Endodermal cell (in vitro differentiated cells): ENCODE measurements at regions not wholly inside any gene's neighbourhood (a gene's known extent, or its start where the extent isn't known, plus 50 kb on each side); places are given as distances from the start of the nearest gene placed in this dataset.

Experiments used
- DNase-seq: peaks from one replicate; pipeline ENCODE4 v3.0.0-alpha.2; 2017
- H3K27ac ChIP-seq: 2 replicates; pipeline ENCODE4 v1.5.1; 2013; ENCODE audit warnings: mild to moderate bottlenecking, low read depth, low read length, moderate library complexity
- H3K27me3 ChIP-seq: 2 replicates; pipeline ENCODE4 v1.6.1; 2013; ENCODE audit warnings: mild to moderate bottlenecking, low read length, moderate library complexity; ENCODE audit not compliant: insufficient read depth, control insufficient read depth, poor library complexity, severe bottlenecking
- H3K36me3 ChIP-seq: 2 replicates; pipeline ENCODE4 v1.7.0; 2013; ENCODE audit warnings: mild to moderate bottlenecking, low read length, moderate library complexity; ENCODE audit not compliant: control insufficient read depth, insufficient read depth
- H3K4me1 ChIP-seq: one replicate; pipeline ENCODE4 v1.7.0; 2013; ENCODE audit warnings: low read length; ENCODE audit not compliant: control insufficient read depth, insufficient read depth
- H3K4me3 ChIP-seq: 2 replicates; pipeline ENCODE4 v1.5.1; 2013; ENCODE audit warnings: mild to moderate bottlenecking, low read length, moderate library complexity
- H3K9ac ChIP-seq: 2 replicates; pipeline ENCODE4 v1.6.1; 2013; ENCODE audit warnings: mild to moderate bottlenecking, low read length, moderate library complexity; ENCODE audit not compliant: poor library complexity, severe bottlenecking; ENCODE audit errors: extremely low read depth
- H3K9me3 ChIP-seq: 2 replicates; pipeline ENCODE4 v1.6.1; 2013; ENCODE audit warnings: mild to moderate bottlenecking, low read length, moderate library complexity; ENCODE audit not compliant: control insufficient read depth
- H3K27ac Mint-ChIP-seq: 2 replicates; pipeline ENCODE4 v1.8.0; 2020; ENCODE audit warnings: mixed read lengths
- H3K27me3 Mint-ChIP-seq: 2 replicates; pipeline ENCODE4 v1.8.0; 2021; ENCODE audit warnings: mild to moderate bottlenecking, mixed read lengths; ENCODE audit not compliant: insufficient read depth
- H3K36me3 Mint-ChIP-seq: 2 replicates; pipeline ENCODE4 v1.8.0; 2020; ENCODE audit warnings: low read depth, mixed read lengths
- H3K4me1 Mint-ChIP-seq: 2 replicates; pipeline ENCODE4 v1.8.0; 2020; ENCODE audit warnings: mixed read lengths
- H3K4me3 Mint-ChIP-seq: 2 replicates; pipeline ENCODE4 v1.8.0; 2020; ENCODE audit warnings: mild to moderate bottlenecking, moderate library complexity, mixed read lengths
- H3K9me3 Mint-ChIP-seq: 2 replicates; pipeline ENCODE4 v1.8.0; 2020; ENCODE audit warnings: mild to moderate bottlenecking, mixed read lengths
- CTCF ChIP-seq: fragments of 200-600 bp; sonication (generic); conservative IDR thresholded peaks from 2 replicates; pipeline ENCODE4 v1.5.0; 2021; ENCODE audit warnings: antibody characterized with exemption, mild to moderate bottlenecking
- WGBS, 2 experiments: methylation state at CpG; one replicate each; pipeline versions ENCODE4 v1.1.5 to v1.1.7; 2013; ENCODE audit warnings: missing lambda C conversion rate in 2 of 2, mixed read lengths in 1 of 2; ENCODE audit not compliant: insufficient coverage in 1 of 2, insufficient read length in 1 of 2; 5-methylcytosine and 5-hydroxymethylcytosine counted together

GRCh38 chr20:50247196-50248094 lies 56.8 kb downstream of the CEBPB start:
- WGBS, 2 experiments = 89 to 94% methylated on average over 3 to 9 of the region's 9 CpGs
- H3K4me1 Mint-ChIP-seq = no peaks in the 10 kb centered on the region

GRCh38 chr20:50248104-50248641 lies 57.5 kb downstream of the CEBPB start:
- Mint-ChIP-seq H3K36me3 (no peaks in the 10 kb centered on the region), H3K4me1 (peaks cover 2% of the 10 kb centered on the region), H3K27ac (no peak overlapping the region), H3K4me3 (no peak overlapping the region), H3K9me3 (no peaks in the 10 kb centered on the region), H3K27me3 (peaks cover 2% of the 10 kb centered on the region)
- Histone ChIP-seq H3K27me3 (no peaks in the 10 kb centered on the region), H3K36me3 (no peaks in the 10 kb centered on the region), H3K4me3 (no peak overlapping the region), H3K9ac (no peak overlapping the region), H3K4me1 (no peaks in the 10 kb centered on the region), H3K27ac (no peak overlapping the region), H3K9me3 (no peaks in the 10 kb centered on the region)
- no peak for DNase-seq
- TF ChIP-seq CTCF = no peak
- 88 to 93% methylated on average over 3 to 17 of the region's 17 CpGs for WGBS, 2 experiments

More at GRCh38 chr20:50247196-50248094, 56.8 kb downstream of the CEBPB start:
- H3K9me3 ChIP-seq = no peaks in the 10 kb centered on the region
- no peak overlapping the region for H3K4me3 Mint-ChIP-seq
- no peak for TF ChIP-seq CTCF
- no peaks in the 10 kb centered on the region for H3K27me3 ChIP-seq
- no peak overlapping the region for H3K27ac Mint-ChIP-seq
- no peak overlapping the region for H3K9ac ChIP-seq
- no peaks in the 10 kb centered on the region for H3K36me3 Mint-ChIP-seq
- no peak for DNase-seq
- H3K27ac ChIP-seq = no peak overlapping the region
- H3K4me1 ChIP-seq = no peaks in the 10 kb centered on the region
- no peaks in the 10 kb centered on the region for H3K36me3 ChIP-seq
- no peaks in the 10 kb centered on the region for H3K9me3 Mint-ChIP-seq
- no peak overlapping the region for H3K4me3 ChIP-seq
- peaks cover 2% of the 10 kb centered on the region for H3K27me3 Mint-ChIP-seq

- Mint-ChIP-seq H3K27ac (no peak overlapping the region), H3K36me3 (no peaks in the 10 kb centered on the region), H3K4me1 (peaks cover 3% of the 10 kb centered on the region), H3K27me3 (peaks cover 2% of the 10 kb centered on the region), H3K9me3 (no peaks in the 10 kb centered on the region), H3K4me3 (no peak overlapping the region)
- WGBS, 2 experiments = 87 to 88% methylated on average over 8 to 11 of the region's 11 CpGs
- Histone ChIP-seq H3K36me3 (no peaks in the 10 kb centered on the region), H3K9me3 (no peaks in the 10 kb centered on the region), H3K9ac (no peak overlapping the region), H3K27me3 (no peaks in the 10 kb centered on the region), H3K4me1 (no peaks in the 10 kb centered on the region), H3K4me3 (no peak overlapping the region), H3K27ac (no peak overlapping the region)
- no peak for TF ChIP-seq CTCF
- DNase-seq = no peak
Observed at GRCh38 chr20:50249447-50250388, 59.1 kb downstream of the CEBPB start.
